WTC11 (cell line): ENCODE measurements at regions not wholly inside any gene's neighbourhood (a gene's known extent, or its start where the extent isn't known, plus 50 kb on each side); places are given as distances from the start of the nearest gene placed in this dataset.

Experiments used
- ATF3 ChIP-seq: sonication (generic); formaldehyde crosslinking; conservative IDR thresholded peaks from 2 replicates; pipeline ENCODE4 v1.8.1; 2022; ENCODE audit warnings: mild to moderate bottlenecking, missing genetic modification reagents
- CTCF ChIP-seq: fragments of 200-600 bp; IDR thresholded peaks from 2 replicates; pipeline ENCODE4 v1.8.0; 2022; ENCODE audit warnings: antibody characterized with exemption
- ESRRA ChIP-seq: sonication (generic); formaldehyde crosslinking; IDR thresholded peaks from 2 replicates; pipeline ENCODE4 v1.8.1; 2022; ENCODE audit warnings: mild to moderate bottlenecking, missing genetic modification reagents, borderline replicate concordance
- FOXK1 ChIP-seq: sonication (generic); formaldehyde crosslinking; IDR thresholded peaks from 2 replicates; pipeline ENCODE4 v1.8.0; 2022; ENCODE audit warnings: mild to moderate bottlenecking, moderate library complexity, missing genetic modification reagents
- FOXP1 ChIP-seq: sonication (generic); formaldehyde crosslinking; IDR thresholded peaks from 2 replicates; pipeline ENCODE4 v1.8.0; 2022; ENCODE audit warnings: missing genetic modification reagents, mild to moderate bottlenecking, moderate library complexity, borderline replicate concordance
- IRF2 ChIP-seq: sonication (generic); formaldehyde crosslinking; IDR thresholded peaks from 2 replicates; pipeline ENCODE4 v1.8.0; 2022; ENCODE audit warnings: low read depth, missing genetic modification reagents, borderline replicate concordance
- JUN ChIP-seq: sonication (generic); formaldehyde crosslinking; IDR thresholded peaks from 2 replicates; pipeline ENCODE4 v1.8.0; 2023; ENCODE audit warnings: mild to moderate bottlenecking, missing genetic modification reagents
- SMAD3 ChIP-seq: sonication (generic); formaldehyde crosslinking; IDR thresholded peaks from 2 replicates; pipeline ENCODE4 v1.8.0; 2022; ENCODE audit warnings: missing genetic modification reagents, mild to moderate bottlenecking, borderline replicate concordance
- SMAD4 ChIP-seq: sonication (generic); formaldehyde crosslinking; IDR thresholded peaks from 2 replicates; pipeline ENCODE4 v1.8.0; 2022; ENCODE audit warnings: mild to moderate bottlenecking, missing genetic modification reagents
- SP1 ChIP-seq: sonication (generic); formaldehyde crosslinking; conservative IDR thresholded peaks from 2 replicates; pipeline ENCODE4 v1.8.1; 2022; ENCODE audit warnings: missing genetic modification reagents
- ZNF425 ChIP-seq: fragments of 250-450 bp; sonication (Bioruptor Pico); conservative IDR thresholded peaks from 2 replicates; pipeline ENCODE4 v1.9.0; 2021; ENCODE audit warnings: mild to moderate bottlenecking
- TF ChIP-seq, protein P1 (sequence below): fragments of 250-450 bp; sonication (Bioruptor Pico); IDR thresholded peaks from 2 replicates; pipeline ENCODE4 v2.1.2; 2022; ENCODE audit warnings: mild to moderate bottlenecking, moderate library complexity

DNA sequence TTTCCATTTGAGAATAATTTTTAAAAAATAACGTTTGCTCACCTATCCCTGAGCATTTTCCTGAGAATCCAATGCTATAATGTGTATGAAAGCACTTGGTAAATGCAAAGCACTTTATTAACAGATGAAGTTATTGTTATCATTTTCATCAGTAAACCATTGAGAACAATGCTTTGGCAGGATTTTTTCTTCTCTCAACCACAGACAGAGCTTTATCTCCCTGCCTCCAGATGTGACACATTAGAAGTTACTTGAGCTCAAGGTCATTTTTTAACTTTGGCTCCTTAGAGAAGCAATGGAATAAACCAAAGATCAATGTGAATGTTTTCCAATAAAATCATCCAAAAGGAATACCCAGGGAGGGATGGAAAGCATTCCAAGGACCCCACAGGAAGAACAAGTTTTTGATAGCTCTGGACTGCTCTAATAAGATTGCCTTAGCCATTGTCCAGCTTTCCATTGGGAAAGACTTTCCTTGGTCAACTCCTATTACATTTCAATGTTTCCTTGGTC, 118.9 kb upstream of the NT5C1B start:
- TF ChIP-seq ESRRA (no peak), CTCF (no peak), ATF3 (CRISPR knock-in tag) (no peak), SP1 (CRISPR knock-in tag) (no peak), FOXP1 (no peak), ZNF425 (CRISPR knock-in tag) (no peak), FOXK1 (CRISPR knock-in tag) (no peak), SMAD4 (CRISPR knock-in tag) (no peak), IRF2 (CRISPR knock-in tag) (no peak), SMAD3 (no peak), JUN (CRISPR knock-in tag) (no peak)
- TF ChIP-seq, protein P1, sequence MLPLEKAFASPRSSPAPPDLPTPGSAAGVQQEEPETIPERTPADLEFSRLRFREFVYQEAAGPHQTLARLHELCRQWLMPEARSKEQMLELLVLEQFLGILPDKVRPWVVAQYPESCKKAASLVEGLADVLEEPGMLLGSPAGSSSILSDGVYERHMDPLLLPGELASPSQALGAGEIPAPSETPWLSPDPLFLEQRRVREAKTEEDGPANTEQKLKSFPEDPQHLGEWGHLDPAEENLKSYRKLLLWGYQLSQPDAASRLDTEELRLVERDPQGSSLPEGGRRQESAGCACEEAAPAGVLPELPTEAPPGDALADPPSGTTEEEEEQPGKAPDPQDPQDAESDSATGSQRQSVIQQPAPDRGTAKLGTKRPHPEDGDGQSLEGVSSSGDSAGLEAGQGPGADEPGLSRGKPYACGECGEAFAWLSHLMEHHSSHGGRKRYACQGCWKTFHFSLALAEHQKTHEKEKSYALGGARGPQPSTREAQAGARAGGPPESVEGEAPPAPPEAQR (CRISPR knock-in tag): no peak
